Dendritic cell treated with granulocyte-macrophage colony-stimulating factor and Interleukin-4, amounts not matched to agents 40 ng/mL and 50 ng/mL, for 4 days (primary cell): ENCODE measurements at regions not wholly inside any gene's neighbourhood (a gene's known extent, or its start where the extent isn't known, plus 50 kb on each side); places are given as distances from the start of the nearest gene placed in this dataset.

Experiments
- H3K27ac Mint-ChIP-seq: one replicate; pipeline ENCODE4 v1.8.0; 2022; ENCODE audit warnings: mild to moderate bottlenecking, mixed read lengths
- H3K27me3 Mint-ChIP-seq: one replicate; pipeline ENCODE4 v1.8.0; 2022; ENCODE audit warnings: mild to moderate bottlenecking, mixed read lengths
- H3K36me3 Mint-ChIP-seq: one replicate; pipeline ENCODE4 v1.8.0; 2022; ENCODE audit warnings: low read depth, mixed read lengths
- H3K4me1 Mint-ChIP-seq: one replicate; pipeline ENCODE4 v1.8.0; 2022; ENCODE audit warnings: low read depth, mixed read lengths
- H3K4me3 Mint-ChIP-seq: one replicate; pipeline ENCODE4 v1.8.0; 2022; ENCODE audit warnings: mild to moderate bottlenecking, moderate library complexity, mixed read lengths
- H3K9me3 Mint-ChIP-seq: one replicate; pipeline ENCODE4 v1.8.0; 2022; ENCODE audit warnings: mixed read lengths
- intact Hi-C: fragments of 100-400 bp; cut with micrococcal nuclease; formaldehyde crosslinking; loops from one replicate; pipeline ENCODE4 v1.15.0; 2022

DNA sequence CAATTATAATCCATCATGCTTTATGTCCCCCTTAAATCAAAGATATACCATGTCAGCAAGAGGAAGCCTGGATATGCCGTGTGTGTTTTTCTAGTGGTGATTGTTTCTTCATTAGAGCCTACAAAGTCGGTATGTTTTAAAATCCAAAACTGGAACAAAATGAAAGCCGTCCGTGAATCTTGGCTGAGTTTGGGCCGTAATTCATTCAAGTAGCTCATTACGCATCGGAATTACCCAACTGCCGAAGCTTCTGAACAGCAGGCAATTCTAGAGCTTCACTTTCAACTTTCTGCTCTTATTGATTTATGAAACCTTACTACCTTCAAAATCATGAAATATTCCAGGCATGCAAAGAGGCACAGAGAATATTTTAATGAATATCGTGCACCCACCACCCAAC is 224.7 kb downstream of the AACS start:
- H3K4me1 Mint-ChIP-seq = no peaks in the 10 kb centered on the region
- peaks cover 2% of the 10 kb centered on the region for H3K27me3 Mint-ChIP-seq
- no peak overlapping the region for H3K27ac Mint-ChIP-seq
- intact Hi-C loops = no loop called here
- peaks cover 7% of the 10 kb centered on the region for H3K9me3 Mint-ChIP-seq
- H3K36me3 Mint-ChIP-seq = no peaks in the 10 kb centered on the region
- H3K4me3 Mint-ChIP-seq = no peak overlapping the region

DNA sequence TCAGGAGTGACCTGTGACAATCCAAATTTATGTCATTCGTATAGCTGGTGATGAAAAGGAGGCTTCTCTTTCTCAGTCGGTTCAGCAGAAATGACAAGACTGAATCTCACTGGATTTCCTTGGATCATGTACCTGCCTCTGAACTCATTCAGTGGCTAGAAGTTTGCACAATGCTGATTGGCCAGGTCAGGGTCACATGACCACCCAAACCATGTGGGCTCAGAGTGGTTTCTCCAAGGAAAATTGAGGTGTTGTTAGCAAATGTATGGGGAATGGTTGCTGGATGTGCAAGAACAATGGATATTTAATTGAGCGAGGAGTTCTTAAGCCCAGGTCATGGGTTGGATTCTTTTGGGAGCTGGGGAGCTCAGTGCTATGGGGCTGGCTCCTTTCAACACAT is 227.5 kb downstream of the AACS start:
- intact Hi-C loops = no loop called here

GRCh38 chr12:125295550-125295949 is 230.3 kb downstream of the AACS start:
- H3K4me3 Mint-ChIP-seq = no peak overlapping the region
- no peaks in the 10 kb centered on the region for H3K36me3 Mint-ChIP-seq
- peaks cover 10% of the 10 kb centered on the region for H3K27me3 Mint-ChIP-seq
- H3K9me3 Mint-ChIP-seq = peaks cover 7% of the 10 kb centered on the region
- intact Hi-C loops = no loop called here
- no peak overlapping the region for H3K27ac Mint-ChIP-seq
- H3K4me1 Mint-ChIP-seq = no peaks in the 10 kb centered on the region

More for the DNA sequence above, 227.5 kb downstream of the AACS start:
- no peaks in the 10 kb centered on the region for H3K36me3 Mint-ChIP-seq
- no peaks in the 10 kb centered on the region for H3K4me1 Mint-ChIP-seq
- peaks cover 10% of the 10 kb centered on the region for H3K27me3 Mint-ChIP-seq
- peaks cover 7% of the 10 kb centered on the region for H3K9me3 Mint-ChIP-seq
- H3K4me3 Mint-ChIP-seq = no peak overlapping the region
- H3K27ac Mint-ChIP-seq = no peak overlapping the region

GRCh38 chr12:125296701-125297100 is 231.5 kb downstream of the AACS start:
- intact Hi-C loops = no loop called here
- Mint-ChIP-seq H3K27ac (no peak overlapping the region), H3K9me3 (peaks cover 7% of the 10 kb centered on the region), H3K36me3 (no peaks in the 10 kb centered on the region), H3K27me3 (peaks cover 7% of the 10 kb centered on the region), H3K4me1 (no peaks in the 10 kb centered on the region), H3K4me3 (no peak overlapping the region)

GRCh38 chr12:125299840-125300239 is 234.6 kb downstream of the AACS start:
- Mint-ChIP-seq H3K4me1 (no peaks in the 10 kb centered on the region), H3K4me3 (no peak overlapping the region), H3K27ac (no peak overlapping the region), H3K36me3 (no peaks in the 10 kb centered on the region), H3K9me3 (no peaks in the 10 kb centered on the region), H3K27me3 (peaks cover 7% of the 10 kb centered on the region)
- intact Hi-C loops = no loop called here

GRCh38 chr12:125300249-125300648 is 235.0 kb downstream of the AACS start:
- Mint-ChIP-seq H3K4me1 (no peaks in the 10 kb centered on the region), H3K36me3 (no peaks in the 10 kb centered on the region), H3K4me3 (no peak overlapping the region), H3K9me3 (no peaks in the 10 kb centered on the region), H3K27me3 (peaks cover 7% of the 10 kb centered on the region), H3K27ac (no peak overlapping the region)
- intact Hi-C loops = no loop called here

GRCh38 chr12:125303337-125303736 is 238.1 kb downstream of the AACS start:
- H3K9me3 Mint-ChIP-seq = no peaks in the 10 kb centered on the region
- H3K4me3 Mint-ChIP-seq = no peak overlapping the region
- H3K27me3 Mint-ChIP-seq = no peaks in the 10 kb centered on the region
- intact Hi-C loops = no loop called here
- no peaks in the 10 kb centered on the region for H3K4me1 Mint-ChIP-seq
- no peak overlapping the region for H3K27ac Mint-ChIP-seq
- no peaks in the 10 kb centered on the region for H3K36me3 Mint-ChIP-seq

GRCh38 chr12:125304029-125304428 is 238.8 kb downstream of the AACS start:
- no peaks in the 10 kb centered on the region for H3K27me3 Mint-ChIP-seq
- no peaks in the 10 kb centered on the region for H3K9me3 Mint-ChIP-seq
- intact Hi-C loops = no loop called here
- no peaks in the 10 kb centered on the region for H3K36me3 Mint-ChIP-seq
- H3K27ac Mint-ChIP-seq = no peak overlapping the region
- H3K4me3 Mint-ChIP-seq = no peak overlapping the region
- H3K4me1 Mint-ChIP-seq = no peaks in the 10 kb centered on the region

DNA sequence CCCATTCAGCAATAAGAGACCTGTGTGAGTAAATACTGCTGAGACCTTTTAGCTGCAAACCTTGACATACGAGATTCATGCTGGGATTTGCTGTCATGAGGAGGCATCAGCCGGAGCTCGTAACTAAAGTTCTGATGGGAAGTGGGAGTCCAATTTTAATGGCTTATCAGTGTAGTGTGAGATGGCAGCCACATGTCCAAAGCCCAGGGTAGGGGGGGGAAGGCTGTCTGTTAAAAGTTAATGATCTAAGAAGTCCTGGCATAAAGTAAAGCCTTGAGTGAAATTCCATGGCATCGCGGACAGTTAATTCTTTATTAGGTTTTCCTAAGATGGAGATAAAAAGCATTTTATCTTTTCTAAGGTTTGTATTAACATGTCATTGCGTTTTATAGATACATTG is 240.0 kb downstream of the AACS start:
- intact Hi-C loops = no loop called here
- no peaks in the 10 kb centered on the region for H3K4me1 Mint-ChIP-seq

GRCh38 chr12:125310461-125310860 is 245.2 kb downstream of the AACS start:
- no peak overlapping the region for H3K4me3 Mint-ChIP-seq
- H3K36me3 Mint-ChIP-seq = no peaks in the 10 kb centered on the region
- no peaks in the 10 kb centered on the region for H3K4me1 Mint-ChIP-seq
- H3K27me3 Mint-ChIP-seq = peaks cover 8% of the 10 kb centered on the region
- no peak overlapping the region for H3K27ac Mint-ChIP-seq
- no peaks in the 10 kb centered on the region for H3K9me3 Mint-ChIP-seq
- intact Hi-C loops = no loop called here

More for the DNA sequence above, 240.0 kb downstream of the AACS start:
- no peak overlapping the region for H3K27ac Mint-ChIP-seq
- no peaks in the 10 kb centered on the region for H3K36me3 Mint-ChIP-seq
- H3K9me3 Mint-ChIP-seq = no peaks in the 10 kb centered on the region
- H3K4me3 Mint-ChIP-seq = no peak overlapping the region
- no peaks in the 10 kb centered on the region for H3K27me3 Mint-ChIP-seq

DNA sequence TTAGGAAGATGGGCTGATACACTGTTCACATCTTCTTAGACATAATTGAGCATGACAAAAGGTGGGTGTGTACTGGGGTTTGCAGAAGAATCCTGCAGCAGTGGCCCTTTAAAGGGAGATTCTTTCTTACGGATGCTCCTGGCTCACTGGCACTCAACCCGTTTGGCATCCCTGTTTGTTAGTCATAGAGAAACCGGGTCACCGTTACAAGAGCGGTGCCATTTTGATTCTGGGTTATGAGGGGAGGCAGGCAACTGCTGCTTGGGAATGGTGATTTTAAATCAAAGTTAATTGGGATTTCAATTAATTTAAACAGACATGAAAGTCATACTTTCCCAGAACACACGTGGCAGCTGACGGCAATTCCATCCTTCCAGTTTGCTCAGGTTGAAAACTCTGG is 245.8 kb downstream of the AACS start:
- H3K4me3 Mint-ChIP-seq = no peak overlapping the region
- H3K27ac Mint-ChIP-seq = no peak overlapping the region
- intact Hi-C loops = no loop called here
- H3K36me3 Mint-ChIP-seq = no peaks in the 10 kb centered on the region
- no peaks in the 10 kb centered on the region for H3K9me3 Mint-ChIP-seq
- H3K4me1 Mint-ChIP-seq = no peaks in the 10 kb centered on the region
- peaks cover 8% of the 10 kb centered on the region for H3K27me3 Mint-ChIP-seq

GRCh38 chr12:125312471-125312870 is 247.2 kb downstream of the AACS start:
- intact Hi-C loops = no loop called here
- no peaks in the 10 kb centered on the region for H3K36me3 Mint-ChIP-seq
- no peaks in the 10 kb centered on the region for H3K9me3 Mint-ChIP-seq
- H3K4me3 Mint-ChIP-seq = no peak overlapping the region
- H3K4me1 Mint-ChIP-seq = no peaks in the 10 kb centered on the region
- H3K27ac Mint-ChIP-seq = no peak overlapping the region
- H3K27me3 Mint-ChIP-seq = peaks cover 8% of the 10 kb centered on the region

GRCh38 chr12:125314051-125314755 is 249.0 kb downstream of the AACS start:
- Mint-ChIP-seq H3K4me1 (no peaks in the 10 kb centered on the region), H3K9me3 (no peaks in the 10 kb centered on the region), H3K27ac (no peak overlapping the region), H3K27me3 (peaks cover 8% of the 10 kb centered on the region), H3K36me3 (no peaks in the 10 kb centered on the region), H3K4me3 (no peak overlapping the region)
- intact Hi-C loops = no loop called here

DNA sequence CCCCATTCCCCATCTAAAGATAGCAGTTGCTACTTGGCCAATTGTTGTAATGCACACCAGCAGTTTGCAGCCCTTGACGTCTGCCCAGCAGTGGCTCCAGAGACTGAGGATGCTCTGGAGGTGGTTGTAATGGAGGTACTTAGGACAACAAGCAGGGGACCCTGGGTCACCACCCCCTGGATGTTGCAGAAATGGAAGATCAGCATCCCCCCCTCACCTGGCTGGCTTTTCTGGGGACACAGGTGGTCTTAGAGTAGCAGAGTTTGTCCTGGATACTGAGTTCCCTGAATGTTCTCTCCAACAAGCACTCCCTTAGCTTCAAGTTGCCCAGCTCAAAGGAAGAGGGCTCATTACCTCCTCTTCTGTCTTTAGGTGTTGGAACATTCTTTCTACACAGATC is 250.5 kb downstream of the AACS start:
- Mint-ChIP-seq H3K36me3 (no peaks in the 10 kb centered on the region), H3K4me1 (no peaks in the 10 kb centered on the region), H3K27ac (no peak overlapping the region), H3K27me3 (peaks cover 8% of the 10 kb centered on the region), H3K4me3 (no peak overlapping the region), H3K9me3 (no peaks in the 10 kb centered on the region)
- intact Hi-C loops = no loop called here

DNA sequence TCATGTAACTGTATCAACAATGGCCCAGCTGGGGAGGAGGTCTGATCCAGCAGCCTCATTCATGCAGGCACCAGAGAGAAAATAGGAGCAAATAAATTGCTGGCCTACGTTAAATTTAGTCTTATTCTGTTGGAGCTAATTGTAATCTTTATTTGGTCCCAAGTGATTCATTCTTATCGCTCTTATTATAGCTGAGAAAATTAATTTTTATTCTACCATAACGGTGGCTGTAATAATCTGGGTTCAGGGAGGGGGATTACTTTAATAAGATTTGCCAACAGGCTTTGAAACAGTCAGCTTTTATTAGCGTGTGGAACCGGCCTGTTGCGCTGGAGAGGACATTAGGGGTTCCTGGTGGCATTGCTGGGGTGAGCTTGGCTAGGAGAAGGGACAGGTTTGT is 254.9 kb downstream of the AACS start:
- H3K27me3 Mint-ChIP-seq = no peaks in the 10 kb centered on the region
- H3K9me3 Mint-ChIP-seq = no peaks in the 10 kb centered on the region
- H3K27ac Mint-ChIP-seq = no peak overlapping the region
- no peak overlapping the region for H3K4me3 Mint-ChIP-seq
- no peaks in the 10 kb centered on the region for H3K4me1 Mint-ChIP-seq
- no peaks in the 10 kb centered on the region for H3K36me3 Mint-ChIP-seq
- intact Hi-C loops = no loop called here
